GM06990 (cell line): ENCODE measurements at regions not wholly inside any gene's neighbourhood (a gene's known extent, or its start where the extent isn't known, plus 50 kb on each side); places are given as distances from the start of the nearest gene placed in this dataset.

Experiments used
- DNase-seq: peaks from one replicate; pipeline ENCODE4 v3.0.0-alpha.2; 2011; ENCODE audit not compliant: insufficient read length; ENCODE audit errors: extremely low read depth
- H3K27me3 ChIP-seq: replicated peaks from 2 replicates; pipeline ENCODE4 v1.6.0; 2011; ENCODE audit warnings: low read length; ENCODE audit not compliant: control insufficient read depth, insufficient read depth
- H3K36me3 ChIP-seq: 2 replicates; pipeline ENCODE4 v1.5.1; 2011; ENCODE audit warnings: low read length; ENCODE audit not compliant: control insufficient read depth, insufficient read depth
- H3K4me3 ChIP-seq: replicated peaks from 2 replicates; pipeline ENCODE4 v1.5.1; 2011; ENCODE audit warnings: low read depth, mild to moderate bottlenecking, control low read depth, low read length
- CTCF ChIP-seq: IDR thresholded peaks from 2 replicates; pipeline ENCODE4 v1.5.1; 2011; ENCODE audit warnings: low read length, control low read depth, mild to moderate bottlenecking, inconsistent platforms; ENCODE audit not compliant: insufficient read depth, poor library complexity, severe bottlenecking

- H3K27me3 ChIP-seq, result no peaks in the 10 kb centered on the region
These were observed 60.5 kb upstream of the PRKAR2B start for GRCh38 chr7:106984034-106984433.

GRCh38 chr7:106986450-106986977 is 58.0 kb upstream of the PRKAR2B start:
- Histone ChIP-seq H3K36me3 (no peaks in the 10 kb centered on the region), H3K27me3 (no peaks in the 10 kb centered on the region), H3K4me3 (no peak overlapping the region)
- TF ChIP-seq CTCF, result no peak
- no peak for DNase-seq

More at GRCh38 chr7:106984034-106984433, 60.5 kb upstream of the PRKAR2B start:
- no peak for DNase-seq
- Histone ChIP-seq H3K36me3 (no peaks in the 10 kb centered on the region), H3K4me3 (no peak overlapping the region)
- TF ChIP-seq CTCF, result no peak

- H3K4me3 ChIP-seq, result no peak overlapping the region
- TF ChIP-seq CTCF, result no peak
- no peaks in the 10 kb centered on the region for H3K27me3 ChIP-seq
These were observed 56.7 kb upstream of the PRKAR2B start for GRCh38 chr7:106987777-106988176.

GRCh38 chr7:106992511-106992910 is 52.0 kb upstream of the PRKAR2B start:
- Histone ChIP-seq H3K27me3 (no peaks in the 10 kb centered on the region), H3K4me3 (no peak overlapping the region), H3K36me3 (no peaks in the 10 kb centered on the region)
- no peak for TF ChIP-seq CTCF
- no peak for DNase-seq

More at GRCh38 chr7:106987777-106988176, 56.7 kb upstream of the PRKAR2B start:
- DNase-seq, result no peak
- no peaks in the 10 kb centered on the region for H3K36me3 ChIP-seq
